SK-N-MC (cell line): ENCODE measurements at regions not wholly inside any gene's neighbourhood (a gene's known extent, or its start where the extent isn't known, plus 50 kb on each side); places are given as distances from the start of the nearest gene placed in this dataset.

Experiments
- DNase-seq: peaks from one replicate; pipeline ENCODE4 v3.0.0-alpha.2; 2011; ENCODE audit warnings: low read depth, low spot score
- H3K27ac ChIP-seq: fragments of 200-600 bp; sonication (generic); 2 replicates; pipeline ENCODE4 v1.5.1; 2016; ENCODE audit warnings: mixed run types
- H3K36me3 ChIP-seq: fragments of 200-600 bp; sonication (generic); 2 replicates; pipeline ENCODE4 v1.6.1; 2017; ENCODE audit warnings: antibody characterized with exemption, low read length, mixed read lengths; ENCODE audit not compliant: insufficient read depth
- H3K4me3 ChIP-seq: fragments of 200-600 bp; sonication (generic); 2 replicates; pipeline ENCODE4 v1.5.1; 2016
- H3K9ac ChIP-seq: fragments of 200-600 bp; sonication (generic); 2 replicates; pipeline ENCODE4 v1.8.0; 2017; ENCODE audit warnings: mixed run types, mixed read lengths; ENCODE audit not compliant: insufficient read length
- H3K9me3 ChIP-seq: fragments of 200-600 bp; sonication (generic); 2 replicates; pipeline ENCODE4 v1.6.1; 2017; ENCODE audit warnings: low read depth, mild to moderate bottlenecking, antibody characterized with exemption, low read length, moderate library complexity, mixed read lengths
- EZH2 ChIP-seq: fragments of 200-600 bp; sonication (generic); IDR thresholded peaks from one replicate; pipeline ENCODE4 v1.6.1; 2017; ENCODE audit warnings: antibody characterized with exemption
- FOXP2 ChIP-seq: optimal IDR thresholded peaks from 2 replicates; pipeline ENCODE3; 2011; ENCODE audit warnings: mild to moderate bottlenecking, moderate library complexity; ENCODE audit not compliant: insufficient read depth; ENCODE audit errors: extremely low read length, control extremely low read depth
- POLR2AphosphoS5 ChIP-seq: IDR thresholded peaks from 2 replicates; pipeline ENCODE4 v1.6.1; 2012; ENCODE audit warnings: mild to moderate bottlenecking, low read depth, low read length, borderline replicate concordance

- no peaks in the 10 kb centered on the region for H3K9me3 ChIP-seq
- H3K36me3 ChIP-seq = no peaks in the 10 kb centered on the region
- H3K4me3 ChIP-seq = no peak overlapping the region
- H3K9ac ChIP-seq = no peak overlapping the region
- no peak for DNase-seq
- H3K27ac ChIP-seq = no peak overlapping the region
- TF ChIP-seq EZH2 = no peak
- no peak for TF ChIP-seq FOXP2
- no peak for TF ChIP-seq POLR2AphosphoS5
These were observed 73.8 kb upstream of the ZNF281 start for GRCh38 chr1:200483491-200484143.

GRCh38 chr1:200480964-200481363 is 71.1 kb upstream of the ZNF281 start:
- H3K9ac ChIP-seq = no peak overlapping the region

GRCh38 chr1:200479816-200480215 is 70.0 kb upstream of the ZNF281 start:
- H3K9ac ChIP-seq = no peak overlapping the region
- no peaks in the 10 kb centered on the region for H3K36me3 ChIP-seq
- H3K27ac ChIP-seq = no peak overlapping the region
- no peak overlapping the region for H3K4me3 ChIP-seq
- H3K9me3 ChIP-seq = no peaks in the 10 kb centered on the region
- TF ChIP-seq POLR2AphosphoS5 (no peak), FOXP2 (no peak), EZH2 (no peak)
- DNase-seq = no peak

More at GRCh38 chr1:200480964-200481363, 71.1 kb upstream of the ZNF281 start:
- TF ChIP-seq POLR2AphosphoS5 (no peak), EZH2 (no peak), FOXP2 (no peak)
- no peak overlapping the region for H3K4me3 ChIP-seq
- no peaks in the 10 kb centered on the region for H3K9me3 ChIP-seq
- DNase-seq = no peak
- no peak overlapping the region for H3K27ac ChIP-seq
- no peaks in the 10 kb centered on the region for H3K36me3 ChIP-seq

- H3K9me3 ChIP-seq = no peaks in the 10 kb centered on the region
- TF ChIP-seq POLR2AphosphoS5 (no peak), FOXP2 (no peak), EZH2 (no peak)
- no peaks in the 10 kb centered on the region for H3K36me3 ChIP-seq
These were observed 69.2 kb upstream of the ZNF281 start for GRCh38 chr1:200478945-200479558.

GRCh38 chr1:200478239-200478623 is 68.4 kb upstream of the ZNF281 start:
- Histone ChIP-seq H3K9ac (no peak overlapping the region), H3K27ac (no peak overlapping the region), H3K9me3 (no peaks in the 10 kb centered on the region), H3K4me3 (no peak overlapping the region), H3K36me3 (no peaks in the 10 kb centered on the region)
- TF ChIP-seq FOXP2 = no peak
- no peak for TF ChIP-seq EZH2
- no peak for TF ChIP-seq POLR2AphosphoS5
- no peak for DNase-seq

More at GRCh38 chr1:200478945-200479558, 69.2 kb upstream of the ZNF281 start:
- Histone ChIP-seq H3K4me3 (no peak overlapping the region), H3K27ac (no peak overlapping the region), H3K9ac (no peak overlapping the region)
- DNase-seq = no peak

- no peaks in the 10 kb centered on the region for H3K36me3 ChIP-seq
- H3K9me3 ChIP-seq = no peaks in the 10 kb centered on the region
- DNase-seq = no peak
- H3K27ac ChIP-seq = no peak overlapping the region
- H3K4me3 ChIP-seq = no peak overlapping the region
- TF ChIP-seq EZH2 (no peak), FOXP2 (no peak), POLR2AphosphoS5 (no peak)
- no peak overlapping the region for H3K9ac ChIP-seq
These were observed 64.8 kb upstream of the ZNF281 start for GRCh38 chr1:200474633-200475032.

- H3K4me3 ChIP-seq = no peak overlapping the region
- no peak for DNase-seq
- no peak overlapping the region for H3K9ac ChIP-seq
- H3K36me3 ChIP-seq = no peaks in the 10 kb centered on the region
- TF ChIP-seq FOXP2 (no peak), EZH2 (no peak), POLR2AphosphoS5 (no peak)
- H3K9me3 ChIP-seq = no peaks in the 10 kb centered on the region
- no peak overlapping the region for H3K27ac ChIP-seq
These were observed 64.0 kb upstream of the ZNF281 start for GRCh38 chr1:200473698-200474371.

- no peak for DNase-seq
- no peak overlapping the region for H3K27ac ChIP-seq
- TF ChIP-seq EZH2 (no peak), POLR2AphosphoS5 (no peak), FOXP2 (no peak)
- H3K36me3 ChIP-seq = no peaks in the 10 kb centered on the region
- no peaks in the 10 kb centered on the region for H3K9me3 ChIP-seq
- no peak overlapping the region for H3K9ac ChIP-seq
- H3K4me3 ChIP-seq = no peak overlapping the region
These were observed 61.9 kb upstream of the ZNF281 start for GRCh38 chr1:200471739-200472138.
